ENCODE measurements at regions not wholly inside any gene's neighbourhood (a gene's known extent, or its start where the extent isn't known, plus 50 kb on each side); places are given as distances from the start of the nearest gene placed in this dataset.

GRCh38 chr11:129316781-129317180, 58.9 kb upstream of the BARX2 start:
- TF ChIP-seq POLR2A (IDR thresholded peaks at IDR 0.05; ENCODE audit: low read length) (no peak), GATA1 (IDR thresholded peaks at IDR 0.05; ENCODE audit: low read depth, low read length) (no peak)

All from erythroblast (primary cell).